ENCODE measurements at regions not wholly inside any gene's neighbourhood (a gene's known extent, or its start where the extent isn't known, plus 50 kb on each side); places are given as distances from the start of the nearest gene placed in this dataset.

- TF ChIP-seq REST (IDR thresholded peaks at IDR 0.05; ENCODE audit: insufficient read depth in 1 of 2, low read depth in 2 of 2, low read length in 1 of 2) (no peak), TCF7L2 (IDR thresholded peaks at IDR 0.05; ENCODE audit: low read depth, low read length) (peak; percentile 38; the same call in 1 of the 2 replicates), POLR2AphosphoS5 (IDR thresholded peaks at IDR 0.05; ENCODE audit: low read depth, low read length) (peak; percentile 65; the same call in 1 of the 2 replicates)
- ChIA-PET CTCF (no interaction called here), POLR2A (interaction anchor here (0.6 kb wide), 1 partner anchor 30 kb away, joined by 9 read pairs; no protein-coding TSS in a partner anchor)
- DNase-seq (ENCODE audit: low read depth, low spot score): peak; percentile 67
- Histone ChIP-seq H3K27me3 (ENCODE audit: control insufficient read depth, insufficient read depth, low read length) (no peaks in the 10 kb centered on the region), H3K9me3 (ENCODE audit: control insufficient read depth, insufficient read depth, low read depth, low read length) (no peaks in the 10 kb centered on the region), H3K4me3 (ENCODE audit: low read depth in 2 of 2, low read length in 2 of 2) (peak overlapping the region in 1 of 2 experiments; percentile 14; a peak in 1 of 4 replicates), H3K36me3 (ENCODE audit: control insufficient read depth, insufficient read depth, low read length) (no peaks in the 10 kb centered on the region), H3K4me1 (ENCODE audit: control insufficient read depth, insufficient read depth, low read length) (peaks cover 12% of the 10 kb centered on the region), H3K27ac (ENCODE audit: low read length) (peak overlapping the region; percentile 86)
- BruUV-seq (replicated peaks): no TSS peak
- ATAC-seq: peak; percentile 95
- in situ Hi-C loops (cut with HindIII; ENCODE audit: low pct_unique_long_range_greater_than_20kb, low sequenced_read_pairs) (no loop called here), intact Hi-C loops (cut with micrococcal nuclease; ENCODE audit: unreplicated experiment) (no loop called here)
Observed at GRCh38 chrX:23503835-23504539, 163.3 kb upstream of the PRDX4 start.

- H3K27ac ChIP-seq (ENCODE audit: low read length): peak overlapping the region; percentile 68
- ChIA-PET POLR2A (no interaction called here), CTCF (no interaction called here)
- in situ Hi-C loops (cut with HindIII; ENCODE audit: low pct_unique_long_range_greater_than_20kb, low sequenced_read_pairs): no loop called here
- ATAC-seq (peak; percentile 10; the same call in 1 of the 2 replicates), DNase-seq (ENCODE audit: low read depth, low spot score) (no peak)
- peaks cover 12% of the 10 kb centered on the region for H3K4me1 ChIP-seq (ENCODE audit: control insufficient read depth, insufficient read depth, low read length)
- H3K36me3 ChIP-seq (ENCODE audit: control insufficient read depth, insufficient read depth, low read length): no peaks in the 10 kb centered on the region
- no peak for TF ChIP-seq POLR2AphosphoS5 (IDR thresholded peaks at IDR 0.05; ENCODE audit: low read depth, low read length)
- no peak for TF ChIP-seq SIN3A (IDR thresholded peaks at IDR 0.05; ENCODE audit: borderline replicate concordance, insufficient read depth, low read depth, low read length)
- no peak for TF ChIP-seq CTCF (IDR thresholded peaks at IDR 0.05)
- no peak for TF ChIP-seq TCF7L2 (IDR thresholded peaks at IDR 0.05; ENCODE audit: low read depth, low read length)
- no peak for TF ChIP-seq REST (IDR thresholded peaks at IDR 0.05; ENCODE audit: insufficient read depth in 1 of 2, low read depth in 2 of 2, low read length in 1 of 2)
- BruUV-seq (replicated peaks): no TSS peak
- no peaks in the 10 kb centered on the region for H3K27me3 ChIP-seq (ENCODE audit: control insufficient read depth, insufficient read depth, low read length)
- no peak overlapping the region for H3K4me3 ChIP-seq (ENCODE audit: low read depth in 2 of 2, low read length in 2 of 2)
- intact Hi-C loops (cut with micrococcal nuclease; ENCODE audit: unreplicated experiment): no loop called here
- no peaks in the 10 kb centered on the region for H3K9me3 ChIP-seq (ENCODE audit: control insufficient read depth, insufficient read depth, low read depth, low read length)
Observed at GRCh38 chrX:23504540-23504884, 162.8 kb upstream of the PRDX4 start.
